ENCODE measurements at regions not wholly inside any gene's neighbourhood (a gene's known extent, or its start where the extent isn't known, plus 50 kb on each side); places are given as distances from the start of the nearest gene placed in this dataset.

DNA sequence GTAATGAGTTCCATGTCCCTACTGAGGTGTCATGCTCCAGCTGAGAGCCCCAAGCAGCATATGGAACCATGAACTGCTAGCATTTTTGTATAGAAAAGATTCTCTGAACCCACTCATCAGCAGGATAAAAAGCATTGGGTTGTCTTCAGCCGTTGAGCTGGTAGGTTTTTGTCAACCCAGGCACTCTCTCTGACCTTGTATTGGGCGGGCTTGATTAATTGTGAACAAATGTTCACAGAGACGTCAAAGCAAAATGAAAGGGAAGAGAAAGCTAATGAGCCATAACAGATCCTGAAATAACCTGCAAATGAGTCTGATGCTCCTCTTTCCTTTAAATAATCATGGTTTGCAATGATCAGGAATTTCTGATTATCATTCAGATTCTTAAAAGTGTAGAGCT is 924.7 kb upstream of the CELF2 start:
- H3K4me3 ChIP-seq: no peak overlapping the region
- no peaks in the 10 kb centered on the region for H3K36me3 ChIP-seq
- DNase-seq: no peak
- no peak overlapping the region for H3K27ac ChIP-seq
- no peaks in the 10 kb centered on the region for H3K9me3 ChIP-seq
- no peaks in the 10 kb centered on the region for H3K27me3 ChIP-seq
- no peaks in the 10 kb centered on the region for H3K4me1 ChIP-seq
- no peak for TF ChIP-seq POLR2A (IDR thresholded peaks at IDR 0.05)
- TF ChIP-seq, protein P1, sequence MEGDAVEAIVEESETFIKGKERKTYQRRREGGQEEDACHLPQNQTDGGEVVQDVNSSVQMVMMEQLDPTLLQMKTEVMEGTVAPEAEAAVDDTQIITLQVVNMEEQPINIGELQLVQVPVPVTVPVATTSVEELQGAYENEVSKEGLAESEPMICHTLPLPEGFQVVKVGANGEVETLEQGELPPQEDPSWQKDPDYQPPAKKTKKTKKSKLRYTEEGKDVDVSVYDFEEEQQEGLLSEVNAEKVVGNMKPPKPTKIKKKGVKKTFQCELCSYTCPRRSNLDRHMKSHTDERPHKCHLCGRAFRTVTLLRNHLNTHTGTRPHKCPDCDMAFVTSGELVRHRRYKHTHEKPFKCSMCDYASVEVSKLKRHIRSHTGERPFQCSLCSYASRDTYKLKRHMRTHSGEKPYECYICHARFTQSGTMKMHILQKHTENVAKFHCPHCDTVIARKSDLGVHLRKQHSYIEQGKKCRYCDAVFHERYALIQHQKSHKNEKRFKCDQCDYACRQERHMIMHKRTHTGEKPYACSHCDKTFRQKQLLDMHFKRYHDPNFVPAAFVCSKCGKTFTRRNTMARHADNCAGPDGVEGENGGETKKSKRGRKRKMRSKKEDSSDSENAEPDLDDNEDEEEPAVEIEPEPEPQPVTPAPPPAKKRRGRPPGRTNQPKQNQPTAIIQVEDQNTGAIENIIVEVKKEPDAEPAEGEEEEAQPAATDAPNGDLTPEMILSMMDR (IDR thresholded peaks at IDR 0.05): no peak

DNA sequence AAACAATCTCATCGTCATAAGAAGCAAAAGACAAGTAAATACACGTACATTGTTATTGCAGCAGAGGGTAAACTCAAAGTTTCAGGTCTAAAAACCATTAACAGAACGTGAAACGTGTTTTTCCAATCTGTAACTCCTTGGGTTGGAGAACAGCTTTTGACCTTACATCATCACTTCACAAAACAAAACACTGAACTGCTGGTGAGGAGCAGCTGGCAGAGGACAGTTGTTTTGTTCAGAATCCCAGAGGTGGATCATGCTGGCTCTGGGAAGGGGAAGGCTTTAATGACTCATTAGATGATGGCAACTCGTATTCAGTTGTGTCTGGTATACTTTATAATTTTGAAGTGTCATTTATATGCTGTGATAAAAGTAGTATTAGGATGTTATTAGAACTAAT is 923.0 kb upstream of the CELF2 start:
- H3K27ac ChIP-seq: no peak overlapping the region
- no peaks in the 10 kb centered on the region for H3K36me3 ChIP-seq
- DNase-seq: no peak
- no peak overlapping the region for H3K4me3 ChIP-seq
- H3K9me3 ChIP-seq: no peaks in the 10 kb centered on the region
- no peaks in the 10 kb centered on the region for H3K4me1 ChIP-seq
- no peak for TF ChIP-seq POLR2A (IDR thresholded peaks at IDR 0.05)
- TF ChIP-seq, protein P1 (IDR thresholded peaks at IDR 0.05): no peak
- H3K27me3 ChIP-seq: no peaks in the 10 kb centered on the region

DNA sequence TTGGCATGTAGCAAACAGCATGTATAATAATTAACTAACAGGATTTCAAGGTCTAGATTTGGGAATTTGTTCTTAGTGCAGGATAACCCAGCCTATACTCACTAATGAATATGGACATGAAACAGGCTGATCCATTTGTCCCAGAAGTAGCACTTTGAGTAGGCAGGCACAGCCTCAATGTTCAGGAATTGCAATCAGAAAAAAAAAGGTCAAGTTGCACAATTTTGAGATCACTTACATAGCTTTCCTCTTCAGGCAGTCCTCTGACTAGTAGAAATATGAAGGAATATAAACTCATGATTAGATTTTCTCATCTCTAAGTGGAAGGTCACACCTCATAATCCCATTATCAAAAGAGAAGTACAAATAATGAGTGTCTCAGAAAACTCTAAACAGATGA is 921.4 kb upstream of the CELF2 start:
- Histone ChIP-seq H3K27me3 (no peaks in the 10 kb centered on the region), H3K4me3 (no peak overlapping the region), H3K9me3 (no peaks in the 10 kb centered on the region), H3K36me3 (no peaks in the 10 kb centered on the region), H3K4me1 (no peaks in the 10 kb centered on the region), H3K27ac (no peak overlapping the region)
- DNase-seq: no peak
- no peak for TF ChIP-seq POLR2A (IDR thresholded peaks at IDR 0.05)
- TF ChIP-seq, protein P1 (IDR thresholded peaks at IDR 0.05): no peak

DNA sequence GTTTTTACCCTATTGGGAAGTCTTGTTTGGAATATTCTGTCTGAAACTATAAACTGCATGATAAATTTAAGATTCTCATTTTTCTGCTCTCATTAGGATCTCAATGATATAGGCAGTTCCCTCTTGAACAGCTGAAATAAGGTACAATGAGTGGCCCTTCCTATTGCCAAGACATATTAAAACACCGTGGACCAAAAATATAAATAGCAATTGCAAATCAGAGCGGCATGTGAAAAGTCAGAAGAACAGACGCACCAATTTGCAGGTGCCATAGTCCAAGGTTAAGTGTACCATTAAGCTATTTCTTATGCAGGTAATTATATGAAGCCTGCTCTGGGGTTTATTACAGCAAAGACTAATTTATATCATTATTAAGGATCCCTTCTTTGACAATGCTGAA is 920.8 kb upstream of the CELF2 start:
- no peaks in the 10 kb centered on the region for H3K27me3 ChIP-seq
- DNase-seq: no peak
- H3K4me1 ChIP-seq: no peaks in the 10 kb centered on the region
- no peak for TF ChIP-seq POLR2A (IDR thresholded peaks at IDR 0.05)
- TF ChIP-seq, protein P1 (IDR thresholded peaks at IDR 0.05): no peak
- no peak overlapping the region for H3K4me3 ChIP-seq
- no peaks in the 10 kb centered on the region for H3K36me3 ChIP-seq
- H3K27ac ChIP-seq: no peak overlapping the region
- H3K9me3 ChIP-seq: no peaks in the 10 kb centered on the region

DNA sequence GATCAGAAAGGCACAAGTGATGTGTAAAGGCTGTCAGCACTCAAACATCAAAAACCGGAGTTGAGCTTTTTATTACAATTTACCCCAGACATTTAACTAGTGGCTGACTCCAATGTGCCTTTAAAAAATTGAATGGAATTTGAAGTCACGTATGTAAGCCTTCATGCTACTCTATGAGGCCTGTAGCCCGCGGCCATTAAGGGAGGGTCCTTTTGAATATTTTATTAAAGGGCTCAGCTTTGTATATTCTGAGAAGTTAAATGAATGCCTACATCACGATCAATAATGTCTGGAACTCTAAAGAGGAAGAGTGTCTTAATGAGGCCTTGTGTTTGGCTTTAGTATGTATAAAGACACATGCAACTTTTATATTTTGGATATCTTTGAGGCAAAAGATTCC is 916.6 kb upstream of the CELF2 start:
- Histone ChIP-seq H3K4me1 (no peaks in the 10 kb centered on the region), H3K4me3 (no peak overlapping the region), H3K27ac (no peak overlapping the region), H3K36me3 (no peaks in the 10 kb centered on the region), H3K27me3 (no peaks in the 10 kb centered on the region), H3K9me3 (no peaks in the 10 kb centered on the region)
- DNase-seq: no peak
- no peak for TF ChIP-seq POLR2A (IDR thresholded peaks at IDR 0.05)
- TF ChIP-seq, protein P1 (IDR thresholded peaks at IDR 0.05): no peak

DNA sequence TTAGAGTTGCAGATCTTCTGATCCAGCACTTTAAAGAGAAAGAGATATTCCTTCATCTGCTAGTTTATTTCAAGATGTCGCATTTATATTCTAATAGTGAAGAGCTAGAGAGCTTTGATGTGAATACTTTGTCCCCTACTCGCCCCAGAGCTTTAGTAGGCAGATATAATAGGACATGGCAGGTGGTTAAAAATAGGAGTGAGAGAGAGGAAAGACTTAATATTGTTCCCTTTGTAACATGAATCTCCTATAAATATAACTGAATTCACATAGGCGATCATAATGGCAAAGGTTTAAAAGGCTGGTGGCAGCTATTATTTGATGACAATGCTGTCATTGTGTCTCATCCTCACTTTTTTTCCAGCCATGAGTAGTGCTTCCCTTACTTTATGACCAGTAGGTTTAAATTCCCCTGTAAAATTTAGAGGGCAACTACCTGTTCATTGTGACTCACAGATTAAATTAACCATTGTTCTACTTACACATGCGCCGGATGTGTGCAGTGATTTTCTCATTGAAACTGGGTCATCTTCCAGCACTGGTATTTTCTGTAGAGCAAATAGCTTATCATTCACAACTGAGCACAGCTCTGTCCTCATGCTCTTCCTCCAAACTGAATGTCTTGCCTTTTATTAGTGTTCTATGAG is 906.7 kb upstream of the CELF2 start:
- H3K4me1 ChIP-seq: no peaks in the 10 kb centered on the region
- TF ChIP-seq POLR2A (IDR thresholded peaks at IDR 0.05): no peak
- TF ChIP-seq, protein P1 (IDR thresholded peaks at IDR 0.05): no peak
- no peak for DNase-seq
- H3K9me3 ChIP-seq: no peaks in the 10 kb centered on the region
- no peak overlapping the region for H3K4me3 ChIP-seq
- H3K27me3 ChIP-seq: no peaks in the 10 kb centered on the region
- H3K27ac ChIP-seq: no peak overlapping the region
- no peaks in the 10 kb centered on the region for H3K36me3 ChIP-seq
